ENCODE measurements at regions not wholly inside any gene's neighbourhood (a gene's known extent, or its start where the extent isn't known, plus 50 kb on each side); places are given as distances from the start of the nearest gene placed in this dataset.

DNA sequence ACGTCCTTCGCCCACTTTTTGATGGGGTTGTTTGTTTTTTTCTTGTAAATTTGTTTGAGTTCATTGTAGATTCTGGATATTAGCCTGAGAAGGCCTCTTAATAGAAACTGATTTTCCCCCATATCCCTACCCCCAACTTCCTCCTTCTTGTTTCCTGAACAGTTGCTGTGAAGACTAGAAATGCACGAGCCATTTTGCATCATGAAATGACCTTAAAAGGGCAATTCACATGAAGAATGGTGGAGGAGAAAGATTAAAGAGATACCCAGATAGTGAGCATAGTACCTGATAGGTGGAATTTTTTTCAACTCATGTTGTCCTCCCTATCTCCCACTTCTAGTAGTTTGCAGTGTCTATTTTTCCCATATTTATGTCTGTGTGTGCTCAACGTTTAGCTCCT lies 55.2 kb upstream of the KCNH8 start:
- no peak for DNase-seq

DNA sequence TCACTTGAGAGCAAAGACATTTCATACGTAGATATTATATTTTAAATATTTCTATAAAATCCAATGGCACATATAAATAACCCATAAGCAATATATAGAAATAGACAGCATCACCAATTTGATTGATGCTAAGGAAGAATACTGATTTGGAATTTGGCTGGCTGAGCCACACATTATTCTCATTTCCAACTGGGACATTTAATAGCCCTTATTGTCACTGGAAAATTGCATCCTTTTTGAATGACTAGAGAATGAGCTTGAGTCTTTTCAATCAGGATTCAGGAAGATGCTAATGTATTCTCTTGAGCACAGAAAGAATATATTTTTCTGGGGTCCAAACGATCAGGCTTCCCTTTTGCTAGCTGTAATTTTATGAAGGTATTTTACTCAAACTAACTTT lies 70.9 kb upstream of the KCNH8 start:
- no peak for DNase-seq

DNA sequence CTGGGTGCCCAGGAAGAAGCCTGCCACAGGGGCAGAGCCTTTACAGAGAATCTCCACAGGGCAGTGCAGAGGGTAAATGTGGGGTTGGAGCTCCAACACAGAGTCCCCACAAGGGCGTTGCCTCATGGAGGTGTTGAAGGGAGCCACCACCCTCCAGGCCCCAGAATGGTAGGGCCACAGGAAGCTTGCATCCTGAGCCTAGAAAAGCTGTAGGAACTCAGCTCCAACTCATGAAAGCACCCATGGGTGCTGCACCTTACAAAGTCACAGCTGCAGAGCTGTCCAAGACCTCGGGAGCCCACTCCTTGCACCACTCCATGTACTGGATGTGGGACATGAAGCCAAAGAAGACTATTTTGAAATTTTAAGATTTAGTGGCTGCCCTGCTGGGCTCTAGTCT lies 73.3 kb upstream of the KCNH8 start:
- DNase-seq: no peak

DNA sequence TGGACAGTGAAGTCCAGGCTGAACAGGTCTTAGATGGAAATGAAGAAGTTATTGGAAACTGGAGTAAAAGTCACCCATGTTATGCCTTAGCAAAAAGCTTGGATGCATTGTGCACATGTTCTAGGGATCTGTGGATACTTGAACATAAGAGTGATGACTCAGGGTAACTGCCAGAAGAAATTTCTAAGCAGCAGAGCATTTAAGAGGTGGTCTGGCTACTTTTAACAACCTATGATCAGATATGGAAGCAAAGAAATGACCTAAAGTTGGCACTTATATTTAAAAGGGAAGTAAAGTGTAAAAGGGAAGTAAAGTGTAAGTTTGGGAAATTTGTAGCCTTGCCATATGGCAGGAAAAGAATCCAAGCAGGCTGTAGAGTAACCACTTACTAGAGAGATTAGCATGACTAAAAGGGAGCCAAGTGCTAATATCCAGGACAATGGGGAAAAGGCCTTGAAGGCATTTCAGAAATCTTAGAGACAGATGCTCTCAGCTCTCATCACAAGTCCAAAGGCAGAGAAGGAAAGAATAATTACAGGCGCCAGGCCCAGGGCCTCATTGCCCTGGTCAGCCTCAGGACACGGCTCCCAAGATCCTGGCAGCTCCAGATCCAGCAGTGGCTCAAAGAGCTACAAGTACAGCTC lies 73.9 kb upstream of the KCNH8 start:
- no peak for DNase-seq

DNA sequence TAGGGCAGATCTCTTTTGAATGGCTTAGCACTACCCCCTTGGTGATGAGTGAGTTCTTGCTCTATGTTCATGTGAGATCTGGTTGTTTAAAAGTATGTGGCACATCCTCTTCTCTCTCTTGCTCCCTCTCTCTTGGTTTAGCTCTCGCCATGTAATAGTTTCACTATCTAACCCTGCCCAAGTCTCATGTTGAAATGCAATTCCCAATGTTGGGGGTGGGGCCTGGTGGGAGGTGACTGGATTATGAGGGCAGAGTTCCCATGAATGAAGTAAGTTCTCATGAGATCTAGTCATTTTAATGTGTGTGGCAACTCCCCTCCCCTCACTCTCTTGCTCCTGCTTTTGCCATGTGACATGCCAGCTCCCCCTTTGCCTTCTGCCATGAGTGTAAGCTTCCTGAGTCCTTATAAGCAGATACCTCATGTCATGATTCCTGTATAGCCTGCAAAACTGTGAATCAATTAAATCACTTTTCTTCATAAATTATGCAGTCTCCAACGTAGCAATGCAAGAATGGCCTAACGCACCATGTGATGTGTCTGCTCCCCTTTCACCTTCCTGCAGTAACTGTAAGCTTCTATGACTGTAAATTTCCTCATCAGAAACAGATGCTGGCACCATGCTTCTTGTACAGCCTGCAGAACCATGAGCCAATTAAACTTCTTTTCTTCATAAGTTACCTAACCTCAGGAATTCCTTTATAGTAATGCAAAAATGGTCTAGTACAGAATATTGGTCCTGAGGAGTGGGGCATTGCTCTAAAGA lies 74.8 kb upstream of the KCNH8 start:
- no peak for DNase-seq

DNA sequence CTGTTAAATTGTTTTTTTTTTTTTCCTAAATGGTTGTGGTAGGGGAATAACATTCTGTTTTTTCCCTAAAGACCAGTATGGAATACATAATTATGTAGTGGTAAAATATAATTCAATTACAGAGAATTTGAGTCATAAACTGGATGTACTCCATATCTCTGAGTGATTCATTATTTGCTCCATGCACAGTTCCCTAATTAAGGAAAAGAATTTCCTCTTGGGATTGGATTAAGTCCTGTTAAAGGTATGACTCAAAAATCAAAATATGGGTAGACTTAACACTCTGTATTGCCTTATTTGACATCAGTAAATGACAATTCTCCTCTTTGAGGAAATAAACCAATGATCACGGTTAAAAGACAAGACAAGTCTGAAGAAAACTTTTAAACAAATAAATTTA lies 78.0 kb upstream of the KCNH8 start:
- DNase-seq: no peak

DNA sequence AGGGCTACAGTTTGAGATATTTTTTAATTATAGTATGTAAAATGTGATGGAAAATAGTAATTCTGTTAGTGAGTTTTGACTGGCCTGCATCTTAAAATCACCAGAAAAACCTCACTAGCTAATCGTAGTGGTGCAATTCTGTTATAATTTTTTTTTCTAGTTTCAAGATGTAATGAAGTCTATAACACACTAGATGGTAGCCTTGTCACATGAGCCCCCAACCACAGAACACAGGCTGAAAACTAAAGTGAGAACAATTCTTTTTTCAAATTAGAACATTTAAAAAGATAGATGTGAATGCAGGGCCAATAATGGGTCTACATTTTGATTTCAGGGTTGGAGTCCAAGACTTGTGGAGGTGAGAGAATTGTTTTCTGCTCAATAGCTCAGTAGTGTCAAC lies 83.3 kb upstream of the KCNH8 start:
- peak in 1 of 2 experiments; percentile 12 for DNase-seq

DNA sequence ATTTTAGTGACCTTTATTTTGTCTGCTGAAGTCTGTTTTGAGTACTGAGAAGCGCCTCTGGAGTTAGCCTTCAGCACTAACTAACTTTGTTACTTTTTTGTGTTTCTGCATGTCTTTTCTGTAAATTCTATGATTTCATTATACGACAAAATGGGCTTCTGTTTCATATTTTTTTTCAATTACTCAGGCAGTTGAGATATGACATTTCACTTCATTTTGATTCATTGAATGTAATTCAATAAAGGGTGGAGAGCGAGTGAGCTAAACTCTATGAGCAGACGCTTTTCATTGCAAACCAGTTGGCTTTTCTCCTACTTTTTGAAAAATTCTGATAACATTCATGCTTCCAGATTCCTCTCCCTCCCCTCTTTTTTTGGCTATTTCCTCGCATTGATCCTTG lies 84.4 kb upstream of the KCNH8 start:
- no peak for DNase-seq

DNA sequence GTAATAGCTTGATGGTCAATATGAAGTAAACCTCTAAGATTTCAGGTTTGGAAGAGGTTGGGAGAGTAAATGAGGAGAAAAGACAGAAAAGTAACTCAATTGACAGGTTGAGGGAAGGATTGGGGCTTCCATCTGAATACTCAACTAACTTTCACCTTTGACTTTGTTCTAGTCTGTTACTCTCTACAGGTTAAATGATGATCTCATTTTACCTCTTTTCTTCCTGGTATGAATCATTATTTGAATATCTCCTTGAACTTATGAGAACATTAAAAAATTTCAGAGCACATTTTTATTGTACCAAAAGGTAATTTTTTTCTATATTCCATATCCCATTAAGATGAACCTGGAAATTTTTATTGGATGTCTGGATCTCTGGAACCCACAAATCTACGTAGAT lies 87.9 kb upstream of the KCNH8 start:
- DNase-seq: no peak

DNA sequence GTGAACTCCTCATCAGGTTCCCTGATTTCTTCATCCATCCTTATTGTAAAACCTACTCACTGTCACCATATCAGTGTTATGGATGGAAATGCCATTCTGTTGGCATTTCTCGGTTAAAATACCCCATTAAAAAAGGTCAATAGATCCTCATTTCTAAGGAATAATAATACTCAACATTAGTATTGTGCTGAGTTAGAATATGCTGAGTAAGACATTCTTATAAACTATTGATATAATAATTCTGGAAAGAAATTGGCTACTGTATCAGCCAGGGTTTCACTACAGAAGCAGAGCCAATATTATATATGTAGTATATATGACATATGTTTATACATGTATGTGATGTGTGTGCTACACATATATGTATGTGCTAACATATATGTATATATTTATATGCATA lies 95.4 kb upstream of the KCNH8 start:
- no peak for DNase-seq

DNA sequence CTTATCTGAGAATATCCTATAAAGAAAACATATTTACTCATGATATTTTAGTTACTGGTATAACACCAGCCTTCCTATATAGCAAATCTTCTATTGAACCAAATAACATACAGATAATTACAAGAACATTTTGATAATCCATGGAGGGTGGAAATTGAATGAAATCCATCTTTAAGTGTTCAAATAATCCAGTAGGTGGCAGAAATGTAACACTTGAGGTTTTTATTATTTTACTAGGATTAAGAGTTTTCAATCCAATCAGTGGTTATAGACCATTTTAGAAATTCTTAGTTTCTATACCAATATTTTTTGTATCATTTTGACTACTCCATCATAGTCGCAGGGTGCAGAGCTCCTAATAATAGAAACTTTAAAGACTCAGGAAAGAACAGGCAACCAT lies 101.9 kb upstream of the KCNH8 start:
- DNase-seq: peak in 1 of 2 experiments; percentile 12

DNA sequence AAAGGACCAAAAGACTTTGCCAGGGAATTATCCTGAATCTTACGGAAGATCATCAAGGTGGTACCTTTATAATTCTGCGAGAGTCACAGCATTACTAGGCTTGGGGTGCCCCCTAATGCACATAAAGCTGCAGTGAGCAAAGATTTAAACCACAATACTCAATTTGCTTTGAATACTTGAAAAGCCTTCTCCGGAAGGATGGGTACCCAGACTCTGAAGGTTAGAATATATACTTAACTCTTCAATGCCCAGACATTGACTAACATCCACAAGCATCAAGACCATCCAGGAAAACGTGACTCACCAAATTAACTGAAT lies 117.8 kb upstream of the KCNH8 start:
- no peak for DNase-seq

DNA sequence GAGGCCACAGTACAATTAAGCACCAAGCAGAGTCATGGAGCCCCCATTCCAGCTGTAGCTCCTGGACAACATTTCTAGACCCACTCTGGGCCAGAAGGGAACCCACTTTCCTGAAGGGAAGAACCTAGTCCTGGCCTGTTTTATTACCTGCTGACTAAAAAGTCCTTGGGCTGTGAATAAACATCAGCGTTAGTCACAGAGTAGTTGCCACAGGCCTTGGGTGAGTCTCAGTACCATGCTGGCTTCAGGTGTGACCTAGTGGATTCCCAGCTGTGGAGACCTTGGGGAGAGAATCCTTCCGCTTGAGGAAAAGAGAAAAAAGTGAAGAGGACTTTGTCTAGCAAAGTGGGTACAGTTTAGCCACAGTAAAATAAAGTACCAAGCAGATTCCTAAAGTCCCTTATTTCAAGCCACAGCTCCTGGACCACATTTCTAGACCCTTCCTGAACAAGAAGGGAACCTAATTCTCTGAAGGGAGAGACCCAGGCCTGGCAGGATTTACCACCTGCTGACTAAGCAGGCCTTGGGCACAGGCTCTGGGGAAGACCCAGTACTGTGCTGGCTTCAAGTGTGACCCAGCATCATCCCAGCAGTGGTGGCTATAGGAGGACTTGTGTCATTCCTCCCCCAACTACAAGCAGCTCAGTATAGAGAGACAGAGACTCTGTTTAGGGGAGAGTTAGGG lies 118.3 kb upstream of the KCNH8 start:
- DNase-seq: no peak

DNA sequence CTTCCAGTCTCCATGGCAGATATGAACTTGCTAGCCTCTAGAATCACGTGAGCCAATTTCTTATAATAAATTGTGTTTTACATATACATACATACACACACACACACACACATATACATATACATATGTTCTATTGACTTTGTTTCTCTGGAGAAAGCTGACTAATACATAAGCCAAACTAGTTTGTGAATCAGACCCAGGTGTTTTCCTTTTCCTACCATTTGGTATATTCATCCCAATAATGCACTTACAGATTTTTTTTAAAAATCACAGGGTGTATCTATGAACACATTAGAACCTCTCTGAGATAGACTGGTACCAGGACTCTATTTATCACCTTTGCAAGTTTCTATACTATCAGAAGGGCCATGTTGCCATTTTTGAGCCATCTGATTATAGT lies 122.9 kb upstream of the KCNH8 start:
- DNase-seq: no peak

DNA sequence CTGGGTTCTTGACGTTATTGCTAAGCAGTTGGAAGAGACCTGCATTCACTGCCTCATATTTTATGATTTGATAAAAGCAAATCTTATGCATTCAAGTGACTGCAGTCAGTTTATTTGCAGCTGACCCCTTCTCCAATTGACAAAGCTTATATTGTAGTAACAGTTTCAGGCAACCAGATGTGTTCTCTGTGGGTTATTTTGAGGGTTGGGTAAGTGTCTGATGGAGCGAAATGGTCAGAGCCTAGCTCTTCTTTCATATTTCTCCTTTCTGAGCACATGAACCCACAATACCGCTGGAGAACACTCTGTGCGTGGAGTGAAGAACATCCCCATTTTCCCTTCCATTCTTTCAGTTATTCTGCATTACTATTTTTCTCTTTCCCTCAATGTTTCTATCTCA lies 125.8 kb upstream of the KCNH8 start:
- DNase-seq: no peak

DNA sequence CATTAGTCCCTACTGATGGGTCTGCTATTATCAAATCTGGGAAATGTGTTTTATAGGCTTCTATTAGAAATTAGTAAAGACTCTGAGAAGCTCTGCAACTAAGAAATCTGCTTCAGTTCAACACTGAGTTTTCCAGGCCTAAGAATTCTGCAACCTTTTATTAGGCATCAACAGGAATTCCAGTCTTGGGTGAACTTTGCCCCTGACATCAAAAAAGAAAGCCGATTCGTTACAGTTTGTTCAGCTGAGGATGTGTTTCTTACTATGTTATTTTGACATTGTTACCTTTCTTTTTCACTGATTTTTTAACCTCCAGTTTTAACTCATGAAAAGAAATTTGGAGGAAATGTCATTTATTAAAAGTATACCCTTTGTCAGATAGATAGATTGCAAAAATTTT lies 131.5 kb upstream of the KCNH8 start:
- no peak for DNase-seq

DNA sequence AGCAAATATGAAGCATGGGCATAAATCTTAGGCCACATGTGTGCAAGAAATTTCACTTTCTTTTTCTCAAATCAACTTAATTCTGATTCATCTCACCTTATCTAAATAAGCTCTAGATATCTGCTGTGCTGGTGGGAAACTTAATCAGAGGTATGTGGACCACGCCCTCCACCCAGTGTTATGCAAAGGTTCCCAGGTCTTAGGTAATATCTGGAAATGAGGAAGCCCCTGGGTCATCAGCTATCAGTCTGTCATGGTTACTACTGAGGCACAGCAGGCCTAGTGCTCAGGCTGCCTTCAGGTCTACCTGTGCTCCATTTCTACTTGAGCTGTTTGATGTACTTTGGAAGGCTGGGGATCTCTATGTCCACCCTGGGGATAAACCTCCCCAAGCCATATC lies 134.4 kb upstream of the KCNH8 start:
- no peak for DNase-seq

DNA sequence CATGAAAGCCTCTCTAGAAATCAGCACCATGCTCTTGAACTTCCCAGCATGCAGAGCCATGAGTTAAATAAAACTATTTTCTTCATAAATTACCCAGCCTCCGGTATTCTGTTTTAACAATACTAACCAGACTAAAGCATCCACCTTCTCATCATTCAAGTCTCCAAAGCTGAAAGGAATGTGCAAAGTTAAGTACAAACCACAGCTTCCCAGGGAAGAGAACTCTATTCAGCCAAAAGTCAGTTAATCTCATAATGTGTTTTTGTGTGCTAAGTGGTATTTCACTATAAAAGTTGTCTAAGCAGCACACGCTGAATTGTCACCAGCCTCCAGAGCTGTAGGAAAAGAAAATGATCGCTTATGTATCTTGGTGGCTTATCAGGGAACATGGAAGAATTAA lies 135.5 kb upstream of the KCNH8 start:
- no peak for DNase-seq

DNA sequence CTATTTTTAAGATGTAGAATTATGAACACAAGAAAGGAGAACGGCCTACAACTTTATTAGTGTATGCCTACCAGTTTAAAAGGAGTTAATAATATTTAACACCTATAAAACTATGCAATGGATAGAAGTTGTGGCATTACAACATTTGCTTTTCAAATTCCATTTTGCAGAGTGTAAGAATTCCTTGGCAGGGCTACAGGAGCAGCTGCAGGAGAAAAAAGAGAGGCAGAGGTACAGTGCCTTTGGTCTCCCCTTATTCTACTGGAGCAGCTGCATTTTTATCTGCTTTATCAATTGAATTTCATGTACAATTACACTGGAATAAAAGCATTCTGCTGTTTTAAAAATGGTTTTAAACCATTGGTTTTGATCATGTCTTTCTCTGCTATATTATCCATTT lies 145.7 kb upstream of the KCNH8 start:
- DNase-seq: no peak

DNA sequence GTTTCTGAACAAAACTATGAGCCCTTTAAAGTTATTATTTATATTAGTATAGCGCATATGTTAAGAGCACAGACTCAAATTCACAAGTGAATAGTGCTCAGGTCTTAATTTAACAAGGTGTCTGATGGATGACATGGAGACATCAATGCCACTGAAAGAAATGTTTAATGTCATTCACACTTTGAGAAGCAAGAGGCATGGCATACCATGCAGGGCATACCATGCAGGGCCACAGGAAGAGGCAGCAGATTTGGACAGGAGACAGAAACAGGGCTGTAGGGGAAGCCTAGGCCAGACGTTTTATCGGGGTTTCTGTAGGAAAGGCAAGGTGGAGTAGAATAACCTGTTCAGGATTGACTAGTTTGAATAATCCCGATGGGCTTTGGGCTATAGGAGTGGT lies 150.2 kb upstream of the KCNH8 start:
- no peak for DNase-seq

DNA sequence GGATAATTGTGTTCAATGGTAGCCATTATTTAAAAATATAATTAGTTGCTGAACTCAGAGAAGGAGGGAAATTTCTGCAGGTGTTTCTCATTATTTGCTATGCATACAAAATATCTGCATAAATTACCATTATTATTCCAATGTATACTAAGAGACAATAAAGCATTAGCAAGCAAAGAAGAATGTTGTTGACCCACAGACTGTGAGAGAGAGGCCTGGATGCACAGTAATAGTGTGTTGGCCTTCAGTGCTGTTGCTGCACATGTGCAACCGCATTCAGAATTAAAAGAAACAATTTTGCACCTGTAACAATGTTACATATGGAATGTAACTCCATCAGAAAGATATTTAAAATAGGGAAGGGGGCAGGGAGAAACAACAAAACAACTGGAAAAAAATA lies 155.6 kb upstream of the KCNH8 start:
- DNase-seq: no peak

DNA sequence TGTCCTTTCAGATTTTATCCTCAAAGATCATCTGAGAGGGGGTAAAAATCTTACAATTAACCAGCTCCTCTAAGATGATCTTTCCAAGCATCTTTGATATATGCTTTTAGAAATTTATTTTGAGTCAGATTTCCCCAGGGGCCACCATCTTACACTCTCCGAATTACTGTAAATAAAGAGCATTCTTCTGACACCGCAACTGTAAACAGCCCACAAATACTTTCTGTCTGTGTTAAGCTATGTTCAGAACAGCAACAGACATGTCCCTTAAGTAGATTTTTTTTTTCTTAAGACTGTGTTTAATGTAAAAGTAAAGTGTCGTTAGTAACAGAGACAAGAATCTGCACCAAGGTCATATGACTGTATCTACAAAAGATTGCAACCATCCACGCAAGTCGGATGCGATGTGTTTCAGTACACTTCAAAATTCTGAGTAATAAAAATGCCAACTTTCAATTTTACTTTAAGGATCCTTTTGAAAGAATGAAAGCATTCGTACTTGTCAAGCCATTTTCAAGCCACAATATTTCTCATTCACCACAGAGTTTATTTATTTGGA lies 159.0 kb upstream of the KCNH8 start:
- no peak for DNase-seq

DNA sequence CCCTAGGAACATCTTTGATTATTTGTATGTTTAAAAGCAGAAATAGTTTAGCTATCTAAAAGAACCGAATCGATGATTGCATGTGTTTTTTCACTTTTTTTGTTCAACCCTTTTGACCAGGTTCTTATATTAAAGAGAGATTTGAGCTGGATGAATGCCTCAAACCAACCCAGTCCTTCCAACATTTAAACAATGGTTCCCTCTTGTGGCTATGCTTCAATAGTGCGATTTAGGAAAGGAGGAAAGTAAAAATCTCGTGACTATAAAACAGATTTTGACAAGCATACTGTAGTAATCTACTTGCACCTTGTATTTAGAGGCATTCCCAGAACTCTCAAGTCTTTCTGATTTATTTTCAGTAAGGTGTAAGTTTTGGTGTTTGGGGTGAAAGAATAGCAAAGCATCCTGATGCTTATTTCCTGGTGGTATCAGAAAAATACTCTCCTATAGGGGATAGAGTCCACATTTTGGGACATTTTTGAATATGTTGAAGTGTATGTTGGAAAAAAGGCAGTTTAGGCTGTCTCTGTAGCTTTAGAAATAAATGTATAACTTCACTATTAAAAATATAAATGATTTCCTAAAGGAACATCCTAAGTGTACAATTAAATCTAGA lies 159.6 kb upstream of the KCNH8 start:
- peak in 1 of 2 experiments; percentile 48 for DNase-seq

All from SW 1271 (cell line).